Right lobe of liver (tissue), 6 donors: ENCODE measurements at regions not wholly inside any gene's neighbourhood (a gene's known extent, or its start where the extent isn't known, plus 50 kb on each side); places are given as distances from the start of the nearest gene placed in this dataset.

ENCODE experiments used
- ATAC-seq, 4 donors: fragments of 200-7000 bp; cut with Tn5 transposase; one replicate each; pipeline ENCODE4 v1.9.1; 2020; ENCODE audit warnings: mild to moderate bottlenecking in 4 of 4, moderate library complexity in 4 of 4
- DNase-seq, 3 donors: peaks; one replicate each; pipeline ENCODE4 v3.0.0-alpha.2; 2020
- H3K27ac ChIP-seq, 3 donors: fragments of 200-600 bp; one replicate each; pipeline ENCODE4 v1.8.0; 2022
- H3K27me3 ChIP-seq, 2 donors: fragments of 200-600 bp; one replicate each; pipeline ENCODE4 v1.8.0; 2022
- H3K36me3 ChIP-seq, 4 donors: fragments of 200-600 bp; sonication (generic) in 1 of 4; one replicate each; pipeline versions ENCODE4 v1.5.1 to v1.8.0; 2017 to 2022; ENCODE audit warnings: control low read depth in 1 of 4
- H3K4me1 ChIP-seq, 4 donors: fragments of 200-600 bp; sonication (generic) in 1 of 4; one replicate each; pipeline versions ENCODE4 v1.5.1 to v1.8.0; 2017 to 2022; ENCODE audit warnings: control low read depth in 1 of 4
- H3K4me3 ChIP-seq, 3 donors: fragments of 200-600 bp; one replicate each; pipeline ENCODE4 v1.8.0; 2022
- H3K9me3 ChIP-seq, 4 donors: fragments of 200-600 bp; sonication (generic) in 1 of 4; one replicate each; pipeline versions ENCODE4 v1.5.1 to v1.8.0; 2017 to 2022; ENCODE audit warnings: control low read depth in 1 of 4
- CTCF ChIP-seq, 4 donors: fragments of 200-600 bp in 3 of 4; fragments of 450-650 bp in 1 of 4; IDR thresholded peaks; one replicate each; pipeline versions ENCODE4 v1.5.1 to v1.8.0; 2016 to 2022; ENCODE audit warnings: antibody characterized with exemption in 4 of 4, mild to moderate bottlenecking in 2 of 4
- POLR2A ChIP-seq: fragments of 450-650 bp; IDR thresholded peaks from one replicate; pipeline ENCODE4 v1.6.1; 2017; ENCODE audit warnings: antibody characterized with exemption, mild to moderate bottlenecking
- WGBS: methylation state at CpG from one replicate; pipeline ENCODE4 v1.1.6; 2018; ENCODE audit warnings: low coverage, low lambda C conversion rate; ENCODE audit not compliant: insufficient coverage; ENCODE audit errors: missing lambda C conversion rate; 5-methylcytosine and 5-hydroxymethylcytosine counted together
- intact Hi-C, 2 donors: fragments of 100-400 bp; cut with DNase I; formaldehyde crosslinking; loops; one replicate each; pipeline versions ENCODE4 v1.11.2 to v1.14.1; 2022
- donor health status: DM: no; HTN: yes; CAD: no.
- donor health status: DM: no; HTN: no; CAD: no.
- donor health status: DM: no; HTN: no; CAD: no.
- donor health status: DM: no; HTN: yes; CAD: no.
- donor health status: DM: no; HTN: yes; CAD: no.

- Histone ChIP-seq H3K27ac (peak overlapping the region; percentile 69 to 96 (median 92)), H3K36me3 (no peaks in the 10 kb centered on the region), H3K4me3 (no peak overlapping the region), H3K9me3 (no peaks in the 10 kb centered on the region), H3K4me1 (peaks cover 0 to 74% (median 25%) of the 10 kb centered on the region in 4 donors), H3K27me3 (no peaks in the 10 kb centered on the region)
- 13% methylated on average over 10 of the region's 10 CpGs for WGBS
- intact Hi-C loops: no loop called here
- DNase-seq: no peak
- no peak for TF ChIP-seq POLR2A
- no peak for TF ChIP-seq CTCF (IDR thresholded peaks at IDR 0.05)
- peak; percentile 63 to 71 (median 67) for ATAC-seq
Measured at GRCh38 chr11:69978841-69979614, 99.1 kb upstream of the ANO1 start.

- DNase-seq (peak in 1 of 3 donors; percentile 74), ATAC-seq (peak; percentile 20 to 59 (median 47))
- Histone ChIP-seq H3K36me3 (no peaks in the 10 kb centered on the region), H3K27me3 (no peaks in the 10 kb centered on the region), H3K9me3 (no peaks in the 10 kb centered on the region), H3K4me1 (peaks cover 0 to 71% (median 25%) of the 10 kb centered on the region in 4 donors), H3K4me3 (no peak overlapping the region), H3K27ac (peak overlapping the region; percentile 69 to 96 (median 92))
- TF ChIP-seq POLR2A: no peak
- TF ChIP-seq CTCF (IDR thresholded peaks at IDR 0.05): no peak
- 32% methylated on average over 9 of the region's 9 CpGs for WGBS
- intact Hi-C loops: no loop called here
Measured at GRCh38 chr11:69979632-69980031, 98.5 kb upstream of the ANO1 start.

GRCh38 chr11:69981119-69981784 lies 96.9 kb upstream of the ANO1 start:
- TF ChIP-seq POLR2A (no peak), CTCF (IDR thresholded peaks at IDR 0.05) (no peak)
- DNase-seq (no peak), ATAC-seq (no peak)
- H3K36me3 ChIP-seq: no peaks in the 10 kb centered on the region
- WGBS: 79% methylated on average over 12 of the region's 15 CpGs
- H3K27ac ChIP-seq: peak overlapping the region in 1 of 3 donors; percentile 96
- intact Hi-C loops: no loop called here
- H3K4me3 ChIP-seq: no peak overlapping the region
- H3K4me1 ChIP-seq: peaks cover 0 to 70% (median 23%) of the 10 kb centered on the region in 4 donors
- H3K9me3 ChIP-seq: no peaks in the 10 kb centered on the region
- H3K27me3 ChIP-seq: no peaks in the 10 kb centered on the region

GRCh38 chr11:69982690-69983570 lies 95.2 kb upstream of the ANO1 start:
- no peaks in the 10 kb centered on the region for H3K36me3 ChIP-seq
- intact Hi-C loops: no loop called here
- WGBS: 29% methylated on average over 11 of the region's 20 CpGs
- H3K27me3 ChIP-seq: no peaks in the 10 kb centered on the region
- peak overlapping the region in 2 of 3 donors; percentile 48 to 96 for H3K27ac ChIP-seq
- peak overlapping the region in 2 of 3 donors; percentile 2 to 24 for H3K4me3 ChIP-seq
- ATAC-seq (peak; percentile 39 to 57 (median 46)), DNase-seq (peak in 2 of 3 donors; percentile 76 to 79)
- H3K9me3 ChIP-seq: no peaks in the 10 kb centered on the region
- H3K4me1 ChIP-seq: peaks cover 0 to 69% (median 22%) of the 10 kb centered on the region in 4 donors
- no peak for TF ChIP-seq CTCF (IDR thresholded peaks at IDR 0.05)
- TF ChIP-seq POLR2A: no peak
